IPS-18a (cell line): ENCODE measurements at regions not wholly inside any gene's neighbourhood (a gene's known extent, or its start where the extent isn't known, plus 50 kb on each side); places are given as distances from the start of the nearest gene placed in this dataset.

Source experiments
- H3K27ac ChIP-seq: one replicate; pipeline ENCODE4 v1.5.1; 2013; ENCODE audit warnings: low read length
- H3K27me3 ChIP-seq: one replicate; pipeline ENCODE4 v1.6.1; 2013; ENCODE audit warnings: mild to moderate bottlenecking, low read length; ENCODE audit not compliant: control insufficient read depth, insufficient read depth
- H3K36me3 ChIP-seq: one replicate; pipeline ENCODE4 v1.6.1; 2013; ENCODE audit warnings: low read depth, low read length; ENCODE audit not compliant: control insufficient read depth
- H3K4me1 ChIP-seq: one replicate; pipeline ENCODE4 v1.6.1; 2013; ENCODE audit warnings: low read depth, low read length; ENCODE audit not compliant: control insufficient read depth
- H3K4me3 ChIP-seq: one replicate; pipeline ENCODE4 v1.5.1; 2013; ENCODE audit warnings: low read length
- H3K9ac ChIP-seq: one replicate; pipeline ENCODE4 v1.6.1; 2013; ENCODE audit warnings: mild to moderate bottlenecking, low read length, moderate library complexity
- H3K9me3 ChIP-seq: one replicate; pipeline ENCODE4 v1.6.1; 2013; ENCODE audit warnings: low read depth, low read length; ENCODE audit not compliant: control insufficient read depth

DNA sequence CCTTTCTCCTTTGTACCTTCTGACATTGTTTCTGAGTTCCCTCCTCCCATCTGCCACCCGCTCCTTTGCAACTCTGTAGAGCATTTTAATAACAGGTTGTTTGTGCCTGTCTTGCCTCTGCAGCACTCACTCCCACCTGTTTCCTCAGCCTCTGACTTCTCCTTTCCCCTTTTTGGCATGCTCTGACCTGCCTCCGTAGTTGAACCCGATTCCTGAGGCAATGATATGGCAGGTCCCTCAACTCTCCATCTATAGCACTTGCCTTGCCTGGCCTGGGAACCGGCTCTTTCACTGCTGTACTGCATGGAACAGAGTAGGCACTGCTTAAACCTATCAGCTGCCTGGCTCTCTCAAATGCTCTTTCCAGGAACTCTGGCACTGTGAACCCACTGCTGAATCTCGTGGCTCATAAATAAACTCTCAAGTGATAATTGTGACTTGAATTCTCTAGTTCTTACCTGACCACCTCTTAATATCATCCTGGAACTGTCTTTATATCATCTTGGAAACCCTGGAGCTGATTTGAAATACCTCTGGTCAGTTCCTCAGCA lies 50.3 kb downstream of the UTRN start:
- H3K4me1 ChIP-seq, result peaks cover 17% of the 10 kb centered on the region
- no peak overlapping the region for H3K27ac ChIP-seq
- no peak overlapping the region for H3K9ac ChIP-seq

GRCh38 chr6:144335914-144336313 lies 50.8 kb downstream of the UTRN start:
- Histone ChIP-seq H3K4me1 (peaks cover 13% of the 10 kb centered on the region), H3K27ac (no peak overlapping the region), H3K36me3 (no peaks in the 10 kb centered on the region), H3K9me3 (no peaks in the 10 kb centered on the region), H3K27me3 (no peaks in the 10 kb centered on the region), H3K9ac (no peak overlapping the region), H3K4me3 (no peak overlapping the region)

More for the DNA sequence above, 50.3 kb downstream of the UTRN start:
- Histone ChIP-seq H3K27me3 (no peaks in the 10 kb centered on the region), H3K9me3 (no peaks in the 10 kb centered on the region), H3K4me3 (no peak overlapping the region), H3K36me3 (no peaks in the 10 kb centered on the region)

- H3K27ac ChIP-seq, result no peak overlapping the region
- H3K9me3 ChIP-seq, result no peaks in the 10 kb centered on the region
Measured at GRCh38 chr6:144336900-144337299, 51.8 kb downstream of the UTRN start.

GRCh38 chr6:144338474-144338873 lies 53.3 kb downstream of the UTRN start:
- H3K27me3 ChIP-seq, result no peaks in the 10 kb centered on the region
- H3K4me1 ChIP-seq, result no peaks in the 10 kb centered on the region
- H3K9ac ChIP-seq, result no peak overlapping the region
- H3K27ac ChIP-seq, result no peak overlapping the region
- H3K36me3 ChIP-seq, result no peaks in the 10 kb centered on the region
- no peaks in the 10 kb centered on the region for H3K9me3 ChIP-seq
- H3K4me3 ChIP-seq, result no peak overlapping the region

More at GRCh38 chr6:144336900-144337299, 51.8 kb downstream of the UTRN start:
- no peaks in the 10 kb centered on the region for H3K27me3 ChIP-seq
- H3K4me1 ChIP-seq, result peaks cover 3% of the 10 kb centered on the region
- no peaks in the 10 kb centered on the region for H3K36me3 ChIP-seq
- H3K4me3 ChIP-seq, result no peak overlapping the region
- no peak overlapping the region for H3K9ac ChIP-seq

- Histone ChIP-seq H3K9ac (no peak overlapping the region), H3K4me3 (no peak overlapping the region), H3K27ac (no peak overlapping the region), H3K36me3 (no peaks in the 10 kb centered on the region), H3K9me3 (no peaks in the 10 kb centered on the region), H3K27me3 (no peaks in the 10 kb centered on the region), H3K4me1 (no peaks in the 10 kb centered on the region)
Measured at GRCh38 chr6:144338951-144339700, 54.0 kb downstream of the UTRN start.

DNA sequence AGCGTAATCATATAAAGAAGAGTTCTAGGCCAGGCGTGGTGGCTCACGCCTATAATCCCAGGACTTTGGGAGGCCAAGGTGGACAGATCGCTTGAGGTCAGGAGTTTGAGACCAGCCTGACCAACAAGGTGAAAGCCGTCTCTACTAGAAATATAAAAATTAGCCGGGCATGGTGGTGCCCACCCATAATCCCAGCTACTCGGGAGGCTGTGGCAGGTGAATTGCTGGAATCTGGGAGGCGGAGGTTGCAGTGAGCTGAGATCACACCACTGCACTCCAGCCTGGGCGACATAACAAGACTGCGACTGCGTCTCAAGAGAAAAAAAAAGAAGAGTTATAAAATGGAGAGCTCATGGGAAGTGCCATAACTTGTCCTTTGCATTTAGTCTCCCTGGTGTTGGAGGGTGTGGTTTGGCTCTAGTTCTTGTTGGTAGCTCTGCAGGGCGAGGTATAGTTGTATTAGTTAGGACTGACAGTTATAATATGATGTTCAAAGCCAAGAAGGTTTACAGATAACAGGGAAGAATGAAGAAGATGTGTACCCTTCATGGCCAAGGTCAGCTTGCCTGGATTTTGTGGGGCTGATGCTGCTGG lies 54.8 kb downstream of the UTRN start:
- no peak overlapping the region for H3K27ac ChIP-seq

DNA sequence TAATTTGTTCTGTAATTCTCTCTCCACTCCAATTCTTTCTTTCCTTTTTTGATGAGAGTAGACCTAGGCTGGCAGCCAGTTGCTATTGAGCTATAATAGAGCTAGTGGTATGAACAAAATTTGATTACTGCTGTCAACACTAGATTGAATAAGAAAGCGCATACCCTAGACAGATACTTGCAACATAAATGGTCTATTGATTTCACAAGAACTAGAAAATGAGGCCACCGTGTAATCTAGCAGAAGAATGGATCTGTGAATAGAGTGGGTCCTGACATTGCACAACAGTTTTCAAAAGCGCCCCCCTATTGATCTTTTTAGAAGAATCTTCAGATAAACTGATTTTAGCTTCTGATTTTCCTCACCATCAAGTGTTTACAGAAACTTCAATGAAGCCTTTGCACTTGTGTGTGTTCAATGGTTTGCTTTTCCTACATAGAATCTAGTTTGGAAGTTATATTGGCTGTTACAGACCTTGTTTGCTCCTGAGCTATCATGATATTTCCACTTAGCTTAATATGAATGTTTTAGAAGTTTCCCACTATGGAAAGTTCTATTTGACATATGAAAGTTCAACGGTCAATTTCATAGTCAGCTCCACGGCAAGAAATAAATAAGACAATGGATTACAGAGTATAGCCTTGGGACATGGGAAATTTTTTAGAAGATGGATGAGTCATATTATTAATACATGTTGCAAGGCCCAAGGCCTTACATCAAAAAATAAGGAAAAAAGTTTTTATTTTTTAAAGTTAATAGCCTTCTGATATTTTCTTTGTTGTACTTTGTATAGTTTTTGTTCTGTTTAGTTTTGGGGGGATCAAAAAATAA lies 55.6 kb downstream of the UTRN start:
- no peak overlapping the region for H3K4me3 ChIP-seq
- H3K36me3 ChIP-seq, result no peaks in the 10 kb centered on the region
- H3K9ac ChIP-seq, result no peak overlapping the region
- no peak overlapping the region for H3K27ac ChIP-seq
- no peaks in the 10 kb centered on the region for H3K9me3 ChIP-seq
- H3K27me3 ChIP-seq, result no peaks in the 10 kb centered on the region
- no peaks in the 10 kb centered on the region for H3K4me1 ChIP-seq

More for the DNA sequence above, 54.8 kb downstream of the UTRN start:
- Histone ChIP-seq H3K4me3 (no peak overlapping the region), H3K27me3 (no peaks in the 10 kb centered on the region), H3K9ac (no peak overlapping the region), H3K9me3 (no peaks in the 10 kb centered on the region), H3K4me1 (no peaks in the 10 kb centered on the region), H3K36me3 (no peaks in the 10 kb centered on the region)

GRCh38 chr6:144341831-144342527 lies 56.8 kb downstream of the UTRN start:
- Histone ChIP-seq H3K4me3 (no peak overlapping the region), H3K4me1 (no peaks in the 10 kb centered on the region), H3K27ac (no peak overlapping the region), H3K9me3 (no peaks in the 10 kb centered on the region), H3K9ac (no peak overlapping the region), H3K36me3 (no peaks in the 10 kb centered on the region), H3K27me3 (no peaks in the 10 kb centered on the region)

- H3K27ac ChIP-seq, result no peak overlapping the region
- H3K27me3 ChIP-seq, result no peaks in the 10 kb centered on the region
- no peaks in the 10 kb centered on the region for H3K36me3 ChIP-seq
- H3K4me1 ChIP-seq, result no peaks in the 10 kb centered on the region
- H3K9ac ChIP-seq, result no peak overlapping the region
- no peaks in the 10 kb centered on the region for H3K9me3 ChIP-seq
- no peak overlapping the region for H3K4me3 ChIP-seq
Measured at GRCh38 chr6:144343701-144344428, 58.7 kb downstream of the UTRN start.

GRCh38 chr6:144344646-144345045 lies 59.5 kb downstream of the UTRN start:
- no peak overlapping the region for H3K4me3 ChIP-seq
- H3K9ac ChIP-seq, result no peak overlapping the region

More at GRCh38 chr6:144344646-144345045, 59.5 kb downstream of the UTRN start:
- no peaks in the 10 kb centered on the region for H3K36me3 ChIP-seq
- no peaks in the 10 kb centered on the region for H3K9me3 ChIP-seq
- peaks cover 4% of the 10 kb centered on the region for H3K4me1 ChIP-seq
- no peaks in the 10 kb centered on the region for H3K27me3 ChIP-seq
- no peak overlapping the region for H3K27ac ChIP-seq
